ENCODE measurements at regions not wholly inside any gene's neighbourhood (a gene's known extent, or its start where the extent isn't known, plus 50 kb on each side); places are given as distances from the start of the nearest gene placed in this dataset.

- WGBS, 2 donors, result 90 to 93% methylated on average over 6 of the region's 6 CpGs
- H3K27me3 ChIP-seq, result no peaks in the 10 kb centered on the region
- no peak overlapping the region for H3K27ac ChIP-seq
- H3K36me3 ChIP-seq, result no peaks in the 10 kb centered on the region
- TF ChIP-seq CTCF (IDR thresholded peaks at IDR 0.05), result no peak
- no peaks in the 10 kb centered on the region for H3K4me1 ChIP-seq
- no peak overlapping the region for H3K4me3 ChIP-seq
- intact Hi-C loops (cut with DNase I), result no loop called here
- no peaks in the 10 kb centered on the region for H3K9me3 ChIP-seq
- ATAC-seq (no peak), DNase-seq (no peak)
These were observed 147.7 kb upstream of the GYPA start for GRCh38 chr4:144288011-144288903.

DNA sequence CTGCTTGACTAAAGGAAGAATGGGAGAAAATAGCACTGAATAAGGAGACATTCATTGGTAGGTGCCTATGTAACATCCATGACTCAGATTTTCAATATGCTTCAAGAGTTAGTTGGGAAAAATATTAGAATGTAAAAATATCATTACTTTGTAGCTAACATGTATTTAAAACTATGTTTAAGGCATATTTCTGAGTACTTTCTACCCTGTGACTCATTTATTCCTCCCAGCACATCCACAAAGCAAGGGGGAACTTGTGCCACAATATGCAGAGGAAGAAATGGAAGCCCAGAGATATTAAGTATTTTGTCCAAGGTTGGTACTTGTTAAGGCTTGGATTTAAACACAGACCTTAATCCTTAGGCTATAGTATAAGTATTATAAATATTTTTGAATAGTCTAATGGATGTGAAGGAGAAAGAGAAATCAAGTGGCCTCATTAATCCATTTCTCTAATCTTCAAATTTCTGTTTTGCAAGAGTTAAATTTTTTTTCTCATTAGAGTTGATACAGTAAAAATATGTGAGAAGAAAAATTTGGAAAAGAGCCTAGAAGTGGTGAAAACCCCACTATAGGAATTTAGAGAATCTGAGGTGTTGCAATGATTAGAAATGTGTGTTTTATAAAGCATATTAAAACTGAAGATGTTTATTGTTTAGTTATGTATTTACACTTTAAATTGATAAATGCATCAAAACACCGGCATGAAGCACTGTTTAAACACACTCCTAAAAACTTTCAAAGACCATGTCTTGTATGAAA is 149.3 kb upstream of the GYPA start:
- no peak for DNase-seq
- no peak overlapping the region for H3K27ac ChIP-seq
- WGBS, 2 donors, result 90 to 97% methylated on average over 1 of the region's 1 CpG
- no peaks in the 10 kb centered on the region for H3K27me3 ChIP-seq
- no peak for TF ChIP-seq CTCF (IDR thresholded peaks at IDR 0.05)
- intact Hi-C loops (cut with DNase I), result no loop called here
- no peak for ATAC-seq
- no peaks in the 10 kb centered on the region for H3K9me3 ChIP-seq
- H3K36me3 ChIP-seq, result no peaks in the 10 kb centered on the region
- H3K4me3 ChIP-seq, result no peak overlapping the region
- no peaks in the 10 kb centered on the region for H3K4me1 ChIP-seq

DNA sequence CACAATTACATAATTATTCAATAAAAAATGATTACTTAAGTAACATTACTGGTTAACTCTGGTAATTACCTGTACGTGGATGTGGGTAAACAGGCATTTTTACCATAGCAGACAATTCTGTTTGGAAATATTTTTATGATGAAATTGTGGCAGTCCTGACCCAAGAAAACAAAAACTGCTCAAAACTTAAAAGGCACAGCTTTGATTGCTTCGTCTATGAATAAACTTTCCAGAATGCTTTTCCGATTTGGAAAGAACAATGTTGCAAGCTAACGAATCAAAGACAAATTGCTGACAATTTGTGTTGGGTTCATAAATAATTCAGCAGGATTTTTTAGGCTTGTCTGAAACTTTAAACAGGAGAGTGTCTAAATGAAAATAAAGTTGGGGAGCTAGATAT is 150.6 kb upstream of the GYPA start:
- ATAC-seq, result no peak
- H3K36me3 ChIP-seq, result no peaks in the 10 kb centered on the region
- TF ChIP-seq CTCF (IDR thresholded peaks at IDR 0.05), result no peak

DNA sequence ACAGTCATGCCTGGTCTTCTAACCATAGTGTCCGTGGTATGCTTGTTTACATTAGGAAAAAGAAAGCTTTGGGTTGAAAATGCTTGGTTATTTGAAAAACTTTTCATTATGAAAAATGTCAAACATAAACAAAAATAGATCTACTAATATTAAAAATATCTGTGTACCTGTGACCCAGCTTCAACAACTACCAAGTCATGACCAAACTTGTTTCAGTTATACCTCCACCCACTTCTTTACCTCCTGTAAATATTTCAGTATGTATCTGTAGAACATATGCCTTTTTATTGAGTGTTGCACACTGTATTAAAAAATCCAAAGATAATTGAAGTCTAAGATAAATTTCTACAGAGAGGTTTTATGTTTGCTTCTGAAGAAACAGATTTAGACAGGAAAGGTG is 153.7 kb upstream of the GYPA start:
- 82 to 89% methylated on average over 1 of the region's 1 CpG for WGBS, 2 donors
- intact Hi-C loops (cut with DNase I), result loop anchor here in 1 of 10 donors (2.0 kb wide), 1 partner anchor 65 kb away; no protein-coding TSS in a partner anchor
- ATAC-seq, result no peak

More for the DNA sequence above, 150.6 kb upstream of the GYPA start:
- no peak overlapping the region for H3K4me3 ChIP-seq
- intact Hi-C loops (cut with DNase I), result no loop called here
- no peaks in the 10 kb centered on the region for H3K27me3 ChIP-seq
- H3K4me1 ChIP-seq, result no peaks in the 10 kb centered on the region
- no peak for DNase-seq
- no peak overlapping the region for H3K27ac ChIP-seq
- WGBS, 2 donors, result 62 to 74% methylated on average over 4 of the region's 4 CpGs
- no peaks in the 10 kb centered on the region for H3K9me3 ChIP-seq

More for the DNA sequence above, 153.7 kb upstream of the GYPA start:
- Histone ChIP-seq H3K27me3 (no peaks in the 10 kb centered on the region), H3K27ac (no peak overlapping the region), H3K4me3 (no peak overlapping the region), H3K9me3 (peaks cover 0 to 4% (median 0%) of the 10 kb centered on the region in 11 donors), H3K4me1 (no peaks in the 10 kb centered on the region), H3K36me3 (no peaks in the 10 kb centered on the region)
- TF ChIP-seq CTCF (IDR thresholded peaks at IDR 0.05), result no peak
- DNase-seq, result no peak
